SHP77 (cell line): ENCODE measurements at regions not wholly inside any gene's neighbourhood (a gene's known extent, or its start where the extent isn't known, plus 50 kb on each side); places are given as distances from the start of the nearest gene placed in this dataset.
"Not testable (repeated sequence)": the region's sequence is repeated elsewhere in the genome, so short reads cannot be mapped to it uniquely, and the experiment has no call there.

Experiments used
- DNase-seq, 2 experiments: peaks; one replicate each; lab custom pipeline; 2025; lab: John Stamatoyannopoulos, UW

- DNase-seq = not testable (repeated sequence)
Observed at GRCh38 chr3:185306286-185306685, 52.4 kb upstream of the EHHADH start.

GRCh38 chr3:185306847-185307246 lies 53.0 kb upstream of the EHHADH start:
- DNase-seq = no peak

GRCh38 chr3:185308126-185308754 lies 54.4 kb upstream of the EHHADH start:
- peak in 1 of 2 experiments; percentile 13 for DNase-seq

GRCh38 chr3:185309302-185309701 lies 53.6 kb upstream of the MAP3K13 start:
- DNase-seq = no peak

GRCh38 chr3:185309795-185310194 lies 53.1 kb upstream of the MAP3K13 start:
- DNase-seq = no peak

- no peak for DNase-seq
Observed at GRCh38 chr3:185311991-185312390, 50.9 kb upstream of the MAP3K13 start.
